RWPE1 (cell line): ENCODE measurements at regions not wholly inside any gene's neighbourhood (a gene's known extent, or its start where the extent isn't known, plus 50 kb on each side); places are given as distances from the start of the nearest gene placed in this dataset.

Experiments used
- CTCF ChIA-PET: fragments of 350-600 bp; sonication (Branson Sonifier 250); formaldehyde crosslinking; extraction: SDS; loops from one replicate; lab custom pipeline; 2021; lab: Yijun Ruan, JAX
- POLR2A ChIA-PET: fragments of 400-600 bp; formaldehyde crosslinking; extraction: SDS; loops from one replicate; lab custom pipeline; 2020; ENCODE audit warnings: antibody characterized with exemption; ENCODE audit not compliant: low non-redundant PET; lab: Yijun Ruan, JAX
- DNase-seq: peaks from one replicate; pipeline ENCODE4 v3.0.0; 2012; ENCODE audit warnings: low spot score
- H3K27ac ChIP-seq: fragments of 450-650 bp; 2 replicates; pipeline ENCODE4 v1.5.1; 2017
- CTCF ChIP-seq: fragments of 450-650 bp; conservative IDR thresholded peaks from 2 replicates; pipeline ENCODE4 v1.5.1; 2017; ENCODE audit warnings: low read depth, mild to moderate bottlenecking

- ChIA-PET CTCF (no interaction called here), POLR2A (no interaction called here)
- DNase-seq, result no peak
- H3K27ac ChIP-seq, result no peak overlapping the region
- TF ChIP-seq CTCF, result no peak
Observed at GRCh38 chr11:134543241-134543640, 131.2 kb upstream of the B3GAT1 start.

- no peak overlapping the region for H3K27ac ChIP-seq
- peak; percentile 36 for DNase-seq
- CTCF ChIA-PET, result no interaction called here
- POLR2A ChIA-PET, result no interaction called here
- TF ChIP-seq CTCF, result no peak
Observed at GRCh38 chr11:134542401-134543165, 130.5 kb upstream of the B3GAT1 start.

GRCh38 chr11:134541951-134542350 is 129.9 kb upstream of the B3GAT1 start:
- POLR2A ChIA-PET, result no interaction called here
- CTCF ChIA-PET, result no interaction called here
- no peak overlapping the region for H3K27ac ChIP-seq
- TF ChIP-seq CTCF, result no peak
- no peak for DNase-seq

GRCh38 chr11:134541355-134541754 is 129.3 kb upstream of the B3GAT1 start:
- no peak for TF ChIP-seq CTCF
- POLR2A ChIA-PET, result no interaction called here
- DNase-seq, result no peak
- H3K27ac ChIP-seq, result no peak overlapping the region
- CTCF ChIA-PET, result no interaction called here

- no peak for DNase-seq
Observed at GRCh38 chr11:134539285-134539684, 127.2 kb upstream of the B3GAT1 start.

GRCh38 chr11:134538742-134539141 is 126.7 kb upstream of the B3GAT1 start:
- POLR2A ChIA-PET, result no interaction called here
- DNase-seq, result no peak

More at GRCh38 chr11:134539285-134539684, 127.2 kb upstream of the B3GAT1 start:
- ChIA-PET CTCF (no interaction called here), POLR2A (no interaction called here)
- no peak for TF ChIP-seq CTCF
- H3K27ac ChIP-seq, result no peak overlapping the region

More at GRCh38 chr11:134538742-134539141, 126.7 kb upstream of the B3GAT1 start:
- no peak overlapping the region for H3K27ac ChIP-seq
- TF ChIP-seq CTCF, result no peak
- CTCF ChIA-PET, result no interaction called here
